Sigmoid colon (tissue), 4 donors: ENCODE measurements at regions not wholly inside any gene's neighbourhood (a gene's known extent, or its start where the extent isn't known, plus 50 kb on each side); places are given as distances from the start of the nearest gene placed in this dataset.

ENCODE experiments used
- CTCF ChIP-seq, 4 experiments: fragments of 450-650 bp in 3 of 4; fragments of 200-600 bp in 1 of 4; IDR thresholded peaks; one replicate each; pipeline ENCODE4 v1.5.1; 2016 to 2019; ENCODE audit warnings: antibody characterized with exemption in 4 of 4, mild to moderate bottlenecking in 3 of 4, moderate library complexity in 2 of 4
- POLR2A ChIP-seq, 2 donors: fragments of 450-650 bp; IDR thresholded peaks; one replicate each; pipeline ENCODE4 v1.6.1; 2016; ENCODE audit warnings: antibody characterized with exemption in 2 of 2, mild to moderate bottlenecking in 2 of 2, moderate library complexity in 2 of 2
- POLR2AphosphoS5 ChIP-seq, 4 donors: sonication (generic); formaldehyde crosslinking; IDR thresholded peaks; one replicate each; pipeline ENCODE4 v1.6.1; 2017; ENCODE audit warnings: antibody characterized with exemption in 4 of 4

GRCh38 chr10:127815147-127815546 is 77.6 kb downstream of the CLRN3 start:
- no peak for TF ChIP-seq CTCF (IDR thresholded peaks at IDR 0.05)
- no peak for TF ChIP-seq POLR2A (IDR thresholded peaks at IDR 0.05)
- no peak for TF ChIP-seq POLR2AphosphoS5 (IDR thresholded peaks at IDR 0.05)
